Loucy (cell line): ENCODE measurements at regions not wholly inside any gene's neighbourhood (a gene's known extent, or its start where the extent isn't known, plus 50 kb on each side); places are given as distances from the start of the nearest gene placed in this dataset.

Source experiments
- EZH2phosphoT487 ChIP-seq: fragments of 200-600 bp; IDR thresholded peaks from 2 replicates; pipeline ENCODE4 v1.6.1; 2018; ENCODE audit warnings: antibody characterized with exemption, mild to moderate bottlenecking, moderate library complexity, borderline replicate concordance
- TF ChIP-seq, protein P1 (sequence below): fragments of 200-600 bp; sonication (generic); conservative IDR thresholded peaks from 2 replicates; pipeline ENCODE4 v1.5.1; 2014; ENCODE audit warnings: mild to moderate bottlenecking, antibody characterized with exemption, low read length

- TF ChIP-seq, protein P1, sequence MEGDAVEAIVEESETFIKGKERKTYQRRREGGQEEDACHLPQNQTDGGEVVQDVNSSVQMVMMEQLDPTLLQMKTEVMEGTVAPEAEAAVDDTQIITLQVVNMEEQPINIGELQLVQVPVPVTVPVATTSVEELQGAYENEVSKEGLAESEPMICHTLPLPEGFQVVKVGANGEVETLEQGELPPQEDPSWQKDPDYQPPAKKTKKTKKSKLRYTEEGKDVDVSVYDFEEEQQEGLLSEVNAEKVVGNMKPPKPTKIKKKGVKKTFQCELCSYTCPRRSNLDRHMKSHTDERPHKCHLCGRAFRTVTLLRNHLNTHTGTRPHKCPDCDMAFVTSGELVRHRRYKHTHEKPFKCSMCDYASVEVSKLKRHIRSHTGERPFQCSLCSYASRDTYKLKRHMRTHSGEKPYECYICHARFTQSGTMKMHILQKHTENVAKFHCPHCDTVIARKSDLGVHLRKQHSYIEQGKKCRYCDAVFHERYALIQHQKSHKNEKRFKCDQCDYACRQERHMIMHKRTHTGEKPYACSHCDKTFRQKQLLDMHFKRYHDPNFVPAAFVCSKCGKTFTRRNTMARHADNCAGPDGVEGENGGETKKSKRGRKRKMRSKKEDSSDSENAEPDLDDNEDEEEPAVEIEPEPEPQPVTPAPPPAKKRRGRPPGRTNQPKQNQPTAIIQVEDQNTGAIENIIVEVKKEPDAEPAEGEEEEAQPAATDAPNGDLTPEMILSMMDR = no peak
- TF ChIP-seq EZH2phosphoT487 = no peak
Observed at GRCh38 chr9:89845321-89845720, 240.5 kb downstream of the GADD45G start.
